ENCODE measurements at regions not wholly inside any gene's neighbourhood (a gene's known extent, or its start where the extent isn't known, plus 50 kb on each side); places are given as distances from the start of the nearest gene placed in this dataset.

- no peak for DNase-seq
Measured at GRCh38 chr14:94953541-94954260, 183.8 kb upstream of the GSC start.

- DNase-seq: no peak
Measured at GRCh38 chr14:94952097-94952496, 182.2 kb upstream of the GSC start.

- DNase-seq: no peak
Measured at GRCh38 chr14:94946244-94946643, 176.3 kb upstream of the GSC start.

GRCh38 chr14:94945615-94946014, 175.7 kb upstream of the GSC start:
- DNase-seq: no peak

GRCh38 chr14:94944636-94945258, 174.8 kb upstream of the GSC start:
- no peak for DNase-seq

GRCh38 chr14:94942601-94943000, 172.7 kb upstream of the GSC start:
- DNase-seq: no peak

- DNase-seq: no peak
Measured at GRCh38 chr14:94941311-94941710, 171.4 kb upstream of the GSC start.

- DNase-seq: no peak
Measured at GRCh38 chr14:94940263-94940993, 170.5 kb upstream of the GSC start.

GRCh38 chr14:94938016-94938415, 168.1 kb upstream of the GSC start:
- no peak for DNase-seq

GRCh38 chr14:94936901-94937685, 167.2 kb upstream of the GSC start:
- no peak for DNase-seq

- peak; percentile 5 for DNase-seq
Measured at GRCh38 chr14:94936401-94936892, 166.5 kb upstream of the GSC start.

- DNase-seq: no peak
Measured at GRCh38 chr14:94935706-94936300, 165.9 kb upstream of the GSC start.

GRCh38 chr14:94934276-94934810, 164.4 kb upstream of the GSC start:
- no peak for DNase-seq

- no peak for DNase-seq
Measured at GRCh38 chr14:94933486-94933885, 163.6 kb upstream of the GSC start.

GRCh38 chr14:94932589-94932988, 162.7 kb upstream of the GSC start:
- no peak for DNase-seq

- DNase-seq: no peak
Measured at GRCh38 chr14:94930690-94931089, 160.8 kb upstream of the GSC start.

GRCh38 chr14:94929354-94929753, 159.4 kb upstream of the GSC start:
- DNase-seq: no peak

- no peak for DNase-seq
Measured at GRCh38 chr14:94926176-94926575, 156.3 kb upstream of the GSC start.

GRCh38 chr14:94925416-94926173, 155.7 kb upstream of the GSC start:
- DNase-seq: no peak

GRCh38 chr14:94924189-94924588, 154.3 kb upstream of the GSC start:
- no peak for DNase-seq

GRCh38 chr14:94923786-94924185, 153.9 kb upstream of the GSC start:
- no peak for DNase-seq

Measured in DMS53 (cell line).